ENCODE measurements at regions not wholly inside any gene's neighbourhood (a gene's known extent, or its start where the extent isn't known, plus 50 kb on each side); places are given as distances from the start of the nearest gene placed in this dataset.
A peak's percentile ranks its signal among the peaks of the same experiment; 100 is the strongest.

DNA sequence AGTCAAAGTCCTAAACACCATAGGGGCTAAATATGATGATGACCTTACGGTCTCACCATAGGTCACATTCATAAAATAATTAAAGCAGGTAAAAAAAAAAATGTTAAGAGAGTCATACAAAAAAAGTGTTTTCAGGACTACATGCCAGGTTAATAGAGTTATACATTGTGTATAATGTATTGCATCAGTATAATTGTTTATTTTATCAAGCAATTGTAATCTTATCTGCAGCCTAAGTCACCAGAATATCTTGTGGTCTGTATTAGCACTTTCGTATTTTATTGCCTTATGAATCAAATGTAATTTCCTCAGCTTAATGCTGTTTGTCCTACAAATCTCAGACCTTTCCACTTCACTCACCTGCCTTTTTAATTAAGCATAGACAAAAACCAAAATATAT, 972.9 kb upstream of the PCDH20 start:
- Histone ChIP-seq H3K79me2 (ENCODE audit: control insufficient read depth, insufficient read depth, low read length) (no peaks in the 10 kb centered on the region), H3K4me3 (no peak overlapping the region), H3K36me3 (ENCODE audit: control insufficient read depth in 2 of 2, insufficient read depth in 2 of 2, low read length in 1 of 2) (no peaks in the 10 kb centered on the region), H4K20me1 (ENCODE audit: control insufficient read depth, insufficient read depth) (no peaks in the 10 kb centered on the region), H2AFZ (ENCODE audit: control insufficient read depth, low read depth, low read length) (no peak overlapping the region), H3K4me2 (ENCODE audit: control insufficient read depth, insufficient read depth) (no peak overlapping the region), H3K9ac (ENCODE audit: control insufficient read depth, insufficient read depth, low read length) (no peak overlapping the region), H3K27me3 (replicated peaks in 1 of 2; ENCODE audit: control insufficient read depth in 2 of 2, insufficient read depth in 2 of 2, low read length in 1 of 2) (no peaks in the 10 kb centered on the region), H3K4me1 (ENCODE audit: control insufficient read depth, insufficient read depth, low read length) (no peaks in the 10 kb centered on the region), H3K27ac (ENCODE audit: control insufficient read depth, insufficient read depth) (no peak overlapping the region), H3K9me3 (replicated peaks; ENCODE audit: control insufficient read depth, insufficient read depth, low read length) (no peaks in the 10 kb centered on the region; the same call in 2 of the 3 replicates)
- BruUV-seq (replicated peaks), result no TSS peak
- ChIA-PET RAD21 (ENCODE audit: unreplicated experiment) (no interaction called here), POLR2A (no interaction called here), CTCF (no interaction called here), SMC1A (ENCODE audit: uncharacterized antibody, unreplicated experiment) (no interaction called here)
- in situ Hi-C loops (cut with MboI), result no loop called here
- FAIRE-seq, result no peak
- WGBS (ENCODE audit: insufficient coverage, insufficient replicate concordance, low lambda C conversion rate, missing lambda C conversion rate), result 20% methylated on average over 2 of the region's 2 CpGs
- no peak for ATAC-seq
- DNase-seq (ENCODE audit: low read depth, low spot score), result no peak
- TF ChIP-seq RUNX3 (IDR thresholded peaks at IDR 0.05; ENCODE audit: low read length) (no peak), BHLHE40 (IDR thresholded peaks at IDR 0.05; ENCODE audit: borderline replicate concordance in 1 of 2, low read depth in 2 of 2, low read length in 1 of 2) (no peak), ZSCAN29 (IDR thresholded peaks at IDR 0.05) (no peak), ZNF274 (IDR thresholded peaks at IDR 0.05; ENCODE audit: insufficient read depth, insufficient read length) (no peak), SRF (IDR thresholded peaks at IDR 0.05; ENCODE audit: low read depth in 2 of 2, low read length in 2 of 2) (no peak), BCL11A (IDR thresholded peaks at IDR 0.05; ENCODE audit: low read depth, low read length) (no peak)
- TF ChIP-seq, protein P1, sequence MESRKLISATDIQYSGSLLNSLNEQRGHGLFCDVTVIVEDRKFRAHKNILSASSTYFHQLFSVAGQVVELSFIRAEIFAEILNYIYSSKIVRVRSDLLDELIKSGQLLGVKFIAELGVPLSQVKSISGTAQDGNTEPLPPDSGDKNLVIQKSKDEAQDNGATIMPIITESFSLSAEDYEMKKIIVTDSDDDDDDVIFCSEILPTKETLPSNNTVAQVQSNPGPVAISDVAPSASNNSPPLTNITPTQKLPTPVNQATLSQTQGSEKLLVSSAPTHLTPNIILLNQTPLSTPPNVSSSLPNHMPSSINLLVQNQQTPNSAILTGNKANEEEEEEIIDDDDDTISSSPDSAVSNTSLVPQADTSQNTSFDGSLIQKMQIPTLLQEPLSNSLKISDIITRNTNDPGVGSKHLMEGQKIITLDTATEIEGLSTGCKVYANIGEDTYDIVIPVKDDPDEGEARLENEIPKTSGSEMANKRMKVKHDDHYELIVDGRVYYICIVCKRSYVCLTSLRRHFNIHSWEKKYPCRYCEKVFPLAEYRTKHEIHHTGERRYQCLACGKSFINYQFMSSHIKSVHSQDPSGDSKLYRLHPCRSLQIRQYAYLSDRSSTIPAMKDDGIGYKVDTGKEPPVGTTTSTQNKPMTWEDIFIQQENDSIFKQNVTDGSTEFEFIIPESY (IDR thresholded peaks at IDR 0.05), result no peak
- intact Hi-C loops (cut with micrococcal nuclease; ENCODE audit: unreplicated experiment), result no loop called here

DNA sequence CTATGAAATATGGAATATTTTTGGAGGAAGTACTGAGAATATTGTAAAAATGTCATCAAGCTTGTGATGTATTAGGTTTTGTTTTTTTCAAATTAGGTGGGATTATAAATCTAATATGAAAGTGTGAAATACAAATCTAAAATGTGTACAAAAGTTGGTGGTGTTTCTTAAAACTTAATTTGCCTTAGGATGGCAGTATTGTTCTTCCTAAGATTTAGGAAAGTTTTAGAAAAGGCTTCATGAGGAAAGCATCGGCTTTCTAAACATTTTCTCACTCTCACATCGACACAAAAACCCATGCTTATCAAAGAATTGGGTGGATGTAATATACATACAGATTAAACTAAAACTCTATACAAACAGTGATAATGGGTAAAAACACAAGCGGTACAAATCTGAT, 972.0 kb upstream of the PCDH20 start:
- intact Hi-C loops (cut with micrococcal nuclease; ENCODE audit: unreplicated experiment), result no loop called here

More for the DNA sequence above, 972.0 kb upstream of the PCDH20 start:
- in situ Hi-C loops (cut with MboI), result no loop called here
- ChIA-PET CTCF (no interaction called here), RAD21 (ENCODE audit: unreplicated experiment) (no interaction called here), POLR2A (no interaction called here), SMC1A (ENCODE audit: uncharacterized antibody, unreplicated experiment) (no interaction called here)
- no peak overlapping the region for H2AFZ ChIP-seq (ENCODE audit: control insufficient read depth, low read depth, low read length)
- DNase-seq (ENCODE audit: low read depth, low spot score) (no peak), FAIRE-seq (no peak), ATAC-seq (no peak)
- no peak overlapping the region for H3K4me3 ChIP-seq
- no peak overlapping the region for H3K27ac ChIP-seq (ENCODE audit: control insufficient read depth, insufficient read depth)
- TF ChIP-seq SMAD5 (IDR thresholded peaks at IDR 0.05; ENCODE audit: low read depth) (no peak), RCOR1 (conservative IDR thresholded peaks at IDR 0.05; ENCODE audit: low read depth, low read length) (no peak), RAD21 (IDR thresholded peaks at IDR 0.05; ENCODE audit: insufficient read depth, low read depth, low read length) (peak; percentile 44; the same call in 1 of the 2 replicates)
- TF ChIP-seq, protein P2, sequence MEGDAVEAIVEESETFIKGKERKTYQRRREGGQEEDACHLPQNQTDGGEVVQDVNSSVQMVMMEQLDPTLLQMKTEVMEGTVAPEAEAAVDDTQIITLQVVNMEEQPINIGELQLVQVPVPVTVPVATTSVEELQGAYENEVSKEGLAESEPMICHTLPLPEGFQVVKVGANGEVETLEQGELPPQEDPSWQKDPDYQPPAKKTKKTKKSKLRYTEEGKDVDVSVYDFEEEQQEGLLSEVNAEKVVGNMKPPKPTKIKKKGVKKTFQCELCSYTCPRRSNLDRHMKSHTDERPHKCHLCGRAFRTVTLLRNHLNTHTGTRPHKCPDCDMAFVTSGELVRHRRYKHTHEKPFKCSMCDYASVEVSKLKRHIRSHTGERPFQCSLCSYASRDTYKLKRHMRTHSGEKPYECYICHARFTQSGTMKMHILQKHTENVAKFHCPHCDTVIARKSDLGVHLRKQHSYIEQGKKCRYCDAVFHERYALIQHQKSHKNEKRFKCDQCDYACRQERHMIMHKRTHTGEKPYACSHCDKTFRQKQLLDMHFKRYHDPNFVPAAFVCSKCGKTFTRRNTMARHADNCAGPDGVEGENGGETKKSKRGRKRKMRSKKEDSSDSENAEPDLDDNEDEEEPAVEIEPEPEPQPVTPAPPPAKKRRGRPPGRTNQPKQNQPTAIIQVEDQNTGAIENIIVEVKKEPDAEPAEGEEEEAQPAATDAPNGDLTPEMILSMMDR (IDR thresholded peaks at IDR 0.05 in 2 of 3, conservative IDR thresholded peaks at IDR 0.05 in 1 of 3; ENCODE audit: control insufficient read depth in 2 of 3, extremely low read depth in 1 of 3, insufficient read depth in 1 of 3, low read depth in 3 of 3, low read length in 3 of 3), result peak in 1 of 3 experiments; percentile 12; a peak in 1 of 6 replicates
- H3K4me2 ChIP-seq (ENCODE audit: control insufficient read depth, insufficient read depth), result no peak overlapping the region
- no peak overlapping the region for H3K9ac ChIP-seq (ENCODE audit: control insufficient read depth, insufficient read depth, low read length)
- H3K27me3 ChIP-seq (replicated peaks in 1 of 2; ENCODE audit: control insufficient read depth in 2 of 2, insufficient read depth in 2 of 2, low read length in 1 of 2), result no peaks in the 10 kb centered on the region
- no peaks in the 10 kb centered on the region for H3K36me3 ChIP-seq (ENCODE audit: control insufficient read depth in 2 of 2, insufficient read depth in 2 of 2, low read length in 1 of 2)
- no peaks in the 10 kb centered on the region for H3K79me2 ChIP-seq (ENCODE audit: control insufficient read depth, insufficient read depth, low read length)
- no peaks in the 10 kb centered on the region; the same call in 2 of the 3 replicates for H3K9me3 ChIP-seq (replicated peaks; ENCODE audit: control insufficient read depth, insufficient read depth, low read length)
- H3K4me1 ChIP-seq (ENCODE audit: control insufficient read depth, insufficient read depth, low read length), result no peaks in the 10 kb centered on the region
- H4K20me1 ChIP-seq (ENCODE audit: control insufficient read depth, insufficient read depth), result no peaks in the 10 kb centered on the region
- 28% methylated on average over 3 of the region's 3 CpGs for WGBS (ENCODE audit: insufficient coverage, insufficient replicate concordance, low lambda C conversion rate, missing lambda C conversion rate)
- BruUV-seq (replicated peaks), result no TSS peak
